ENCODE measurements at regions not wholly inside any gene's neighbourhood (a gene's known extent, or its start where the extent isn't known, plus 50 kb on each side); places are given as distances from the start of the nearest gene placed in this dataset.

- Histone ChIP-seq H3K27me3 (replicated peaks; ENCODE audit: insufficient read depth) (no peaks in the 10 kb centered on the region), H3K36me3 (no peaks in the 10 kb centered on the region), H3K9me3 (no peaks in the 10 kb centered on the region), H3K4me1 (replicated peaks) (no peaks in the 10 kb centered on the region), H3K27ac (no peak overlapping the region), H3K4me3 (no peak overlapping the region)
- 84% methylated on average over 3 of the region's 3 CpGs for WGBS
- no peak for DNase-seq (ENCODE audit: low spot score)
- intact Hi-C loops (cut with DNase I): no loop called here
- TF ChIP-seq POLR2AphosphoS5 (IDR thresholded peaks at IDR 0.05) (no peak), CTCF (IDR thresholded peaks at IDR 0.05) (no peak), POLR2A (IDR thresholded peaks at IDR 0.05) (no peak)
Observed at GRCh38 chr5:8033261-8033660, 164.3 kb downstream of the MTRR start.

GRCh38 chr5:8034852-8035251 is 165.9 kb downstream of the MTRR start:
- Histone ChIP-seq H3K36me3 (no peaks in the 10 kb centered on the region), H3K4me1 (replicated peaks) (no peaks in the 10 kb centered on the region), H3K27me3 (replicated peaks; ENCODE audit: insufficient read depth) (no peaks in the 10 kb centered on the region), H3K27ac (no peak overlapping the region), H3K4me3 (no peak overlapping the region), H3K9me3 (no peaks in the 10 kb centered on the region)
- TF ChIP-seq POLR2AphosphoS5 (IDR thresholded peaks at IDR 0.05): no peak
- no peak for TF ChIP-seq POLR2A (IDR thresholded peaks at IDR 0.05)
- no peak for TF ChIP-seq CTCF (IDR thresholded peaks at IDR 0.05)
- WGBS: 69% methylated on average over 6 of the region's 6 CpGs
- DNase-seq (ENCODE audit: low spot score): no peak
- intact Hi-C loops (cut with DNase I): no loop called here

GRCh38 chr5:8048920-8049319 is 180.0 kb downstream of the MTRR start:
- TF ChIP-seq POLR2AphosphoS5 (IDR thresholded peaks at IDR 0.05) (no peak), CTCF (IDR thresholded peaks at IDR 0.05) (no peak), POLR2A (IDR thresholded peaks at IDR 0.05) (no peak)
- no peaks in the 10 kb centered on the region for H3K36me3 ChIP-seq
- no peak overlapping the region for H3K27ac ChIP-seq
- intact Hi-C loops (cut with DNase I): no loop called here
- 48% methylated on average over 1 of the region's 1 CpG for whole genome bisulfite sequencing
- no peaks in the 10 kb centered on the region for H3K9me3 ChIP-seq
- H3K27me3 ChIP-seq (replicated peaks; ENCODE audit: insufficient read depth): no peaks in the 10 kb centered on the region
- no peaks in the 10 kb centered on the region for H3K4me1 ChIP-seq (replicated peaks)
- DNase-seq (ENCODE audit: low spot score): no peak
- H3K4me3 ChIP-seq: no peak overlapping the region

GRCh38 chr5:8050616-8051175 is 181.7 kb downstream of the MTRR start:
- H3K27me3 ChIP-seq (replicated peaks; ENCODE audit: insufficient read depth): no peaks in the 10 kb centered on the region
- H3K27ac ChIP-seq: no peak overlapping the region
- no peaks in the 10 kb centered on the region for H3K9me3 ChIP-seq
- whole genome bisulfite sequencing: 49% methylated on average over 2 of the region's 2 CpGs
- no peaks in the 10 kb centered on the region for H3K4me1 ChIP-seq (replicated peaks)
- no peak overlapping the region for H3K4me3 ChIP-seq
- TF ChIP-seq CTCF (IDR thresholded peaks at IDR 0.05) (no peak), POLR2AphosphoS5 (IDR thresholded peaks at IDR 0.05) (no peak), POLR2A (IDR thresholded peaks at IDR 0.05) (no peak)
- H3K36me3 ChIP-seq: no peaks in the 10 kb centered on the region
- intact Hi-C loops (cut with DNase I): no loop called here
- DNase-seq (ENCODE audit: low spot score): no peak

- H3K36me3 ChIP-seq: no peaks in the 10 kb centered on the region
- H3K4me3 ChIP-seq: no peak overlapping the region
- DNase-seq (ENCODE audit: low spot score): no peak
- TF ChIP-seq POLR2AphosphoS5 (IDR thresholded peaks at IDR 0.05) (no peak), POLR2A (IDR thresholded peaks at IDR 0.05) (no peak), CTCF (IDR thresholded peaks at IDR 0.05) (no peak)
- no peaks in the 10 kb centered on the region for H3K27me3 ChIP-seq (replicated peaks; ENCODE audit: insufficient read depth)
- H3K9me3 ChIP-seq: no peaks in the 10 kb centered on the region
- H3K4me1 ChIP-seq (replicated peaks): no peaks in the 10 kb centered on the region
- WGBS: 90% methylated on average over 13 of the region's 13 CpGs
- intact Hi-C loops (cut with DNase I): no loop called here
- H3K27ac ChIP-seq: no peak overlapping the region
Observed at GRCh38 chr5:8053270-8053669, 184.3 kb downstream of the MTRR start.
